Fibroblast of mammary gland (primary cell): ENCODE measurements at regions not wholly inside any gene's neighbourhood (a gene's known extent, or its start where the extent isn't known, plus 50 kb on each side); places are given as distances from the start of the nearest gene placed in this dataset.

Source experiments
- DNase-seq: peaks from one replicate; pipeline ENCODE4 v3.0.0-alpha.2; 2010; ENCODE audit warnings: low read depth
- H3K4me3 ChIP-seq: 2 replicates; pipeline ENCODE4 v1.5.1; 2011; ENCODE audit warnings: low read depth, mild to moderate bottlenecking, low read length, moderate library complexity; ENCODE audit not compliant: control insufficient read depth
- CTCF ChIP-seq: conservative IDR thresholded peaks from 2 replicates; pipeline ENCODE4 v1.5.1; 2011; ENCODE audit warnings: low read depth, low read length, inconsistent platforms; ENCODE audit not compliant: control insufficient read depth, insufficient read depth

- H3K4me3 ChIP-seq = no peak overlapping the region
- no peak for DNase-seq
- TF ChIP-seq CTCF = no peak
These were observed 203.4 kb upstream of the PRKCQ start for GRCh38 chr10:6783471-6783870.

GRCh38 chr10:6782378-6782777 lies 202.3 kb upstream of the PRKCQ start:
- DNase-seq = no peak
- H3K4me3 ChIP-seq = no peak overlapping the region
- no peak for TF ChIP-seq CTCF

GRCh38 chr10:6781133-6781770 lies 201.2 kb upstream of the PRKCQ start:
- TF ChIP-seq CTCF = no peak

GRCh38 chr10:6780008-6780677 lies 200.1 kb upstream of the PRKCQ start:
- no peak for DNase-seq
- no peak overlapping the region for H3K4me3 ChIP-seq
- no peak for TF ChIP-seq CTCF

More at GRCh38 chr10:6781133-6781770, 201.2 kb upstream of the PRKCQ start:
- DNase-seq = no peak
- no peak overlapping the region for H3K4me3 ChIP-seq

- peak; percentile 99 for DNase-seq
- H3K4me3 ChIP-seq = no peak overlapping the region
These were observed 199.1 kb upstream of the PRKCQ start for GRCh38 chr10:6778992-6779701.

GRCh38 chr10:6776170-6776569 lies 196.1 kb upstream of the PRKCQ start:
- TF ChIP-seq CTCF = no peak
- DNase-seq = no peak
- no peak overlapping the region for H3K4me3 ChIP-seq

More at GRCh38 chr10:6778992-6779701, 199.1 kb upstream of the PRKCQ start:
- TF ChIP-seq CTCF = no peak
